ENCODE measurements at regions not wholly inside any gene's neighbourhood (a gene's known extent, or its start where the extent isn't known, plus 50 kb on each side); places are given as distances from the start of the nearest gene placed in this dataset.
"Not testable (repeated sequence)": the region's sequence is repeated elsewhere in the genome, so short reads cannot be mapped to it uniquely, and the experiment has no call there.

DNA sequence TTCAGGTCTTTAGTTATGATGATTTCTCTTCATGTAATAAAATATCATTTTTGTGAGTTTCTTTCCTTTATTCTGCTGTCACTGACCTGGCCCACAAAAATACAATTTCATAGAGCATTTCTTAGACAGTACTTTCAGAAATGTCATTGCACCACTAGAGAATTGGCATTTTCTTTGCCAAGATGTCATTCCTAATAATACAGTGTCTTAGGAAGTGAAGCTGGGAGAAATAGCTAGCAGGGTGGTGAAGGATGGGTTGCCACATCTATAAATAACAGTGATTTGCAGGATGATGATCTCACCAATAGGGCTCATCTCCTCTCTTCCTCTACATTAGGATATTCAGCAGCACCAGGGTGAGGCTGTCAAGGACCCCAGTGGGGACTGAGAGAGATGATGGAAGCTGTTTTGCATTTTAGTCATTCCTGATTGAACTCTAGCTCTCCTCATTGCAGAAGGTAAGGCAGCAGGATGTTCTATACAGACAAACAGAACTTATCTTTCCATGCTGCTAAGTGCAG is 452.1 kb downstream of the NXPH1 start:
- H3K4me3 ChIP-seq (ENCODE audit: low read depth, low read length): no peak overlapping the region
- H3K36me3 ChIP-seq (ENCODE audit: control insufficient read depth, insufficient read depth, low read length): no peaks in the 10 kb centered on the region
- TF ChIP-seq, protein P1, sequence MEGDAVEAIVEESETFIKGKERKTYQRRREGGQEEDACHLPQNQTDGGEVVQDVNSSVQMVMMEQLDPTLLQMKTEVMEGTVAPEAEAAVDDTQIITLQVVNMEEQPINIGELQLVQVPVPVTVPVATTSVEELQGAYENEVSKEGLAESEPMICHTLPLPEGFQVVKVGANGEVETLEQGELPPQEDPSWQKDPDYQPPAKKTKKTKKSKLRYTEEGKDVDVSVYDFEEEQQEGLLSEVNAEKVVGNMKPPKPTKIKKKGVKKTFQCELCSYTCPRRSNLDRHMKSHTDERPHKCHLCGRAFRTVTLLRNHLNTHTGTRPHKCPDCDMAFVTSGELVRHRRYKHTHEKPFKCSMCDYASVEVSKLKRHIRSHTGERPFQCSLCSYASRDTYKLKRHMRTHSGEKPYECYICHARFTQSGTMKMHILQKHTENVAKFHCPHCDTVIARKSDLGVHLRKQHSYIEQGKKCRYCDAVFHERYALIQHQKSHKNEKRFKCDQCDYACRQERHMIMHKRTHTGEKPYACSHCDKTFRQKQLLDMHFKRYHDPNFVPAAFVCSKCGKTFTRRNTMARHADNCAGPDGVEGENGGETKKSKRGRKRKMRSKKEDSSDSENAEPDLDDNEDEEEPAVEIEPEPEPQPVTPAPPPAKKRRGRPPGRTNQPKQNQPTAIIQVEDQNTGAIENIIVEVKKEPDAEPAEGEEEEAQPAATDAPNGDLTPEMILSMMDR (IDR thresholded peaks at IDR 0.05; ENCODE audit: insufficient read depth, low read length, severe bottlenecking): no peak
- no peak for FAIRE-seq
- H3K27me3 ChIP-seq (ENCODE audit: control insufficient read depth, insufficient read depth, low read length): no peaks in the 10 kb centered on the region
- DNase-seq (ENCODE audit: low read depth): no peak

DNA sequence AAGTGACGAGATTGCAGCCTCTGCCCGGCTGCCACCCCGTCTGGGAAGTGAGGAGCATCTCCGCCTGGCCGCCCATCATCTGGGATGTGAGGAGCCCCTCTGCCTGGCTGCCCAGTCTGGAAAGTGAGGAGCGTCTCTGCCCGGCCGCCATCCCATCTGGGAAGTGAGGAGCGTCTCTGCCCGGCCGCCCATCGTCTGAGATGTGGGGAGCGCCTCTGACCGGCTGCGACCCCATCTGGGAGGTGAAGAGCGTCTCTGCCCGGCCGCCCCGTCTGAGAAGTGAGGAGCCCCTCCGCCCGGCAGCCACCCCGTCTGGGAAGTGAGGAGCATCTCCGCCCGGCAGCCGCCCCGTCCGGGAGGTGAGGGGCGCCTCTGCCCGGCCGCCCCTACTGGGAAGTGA is 456.9 kb downstream of the NXPH1 start:
- H3K4me3 ChIP-seq (ENCODE audit: low read depth, low read length); DNase-seq (ENCODE audit: low read depth); H3K36me3 ChIP-seq (ENCODE audit: control insufficient read depth, insufficient read depth, low read length); FAIRE-seq; H3K27me3 ChIP-seq (ENCODE audit: control insufficient read depth, insufficient read depth, low read length): not testable (repeated sequence)

DNA sequence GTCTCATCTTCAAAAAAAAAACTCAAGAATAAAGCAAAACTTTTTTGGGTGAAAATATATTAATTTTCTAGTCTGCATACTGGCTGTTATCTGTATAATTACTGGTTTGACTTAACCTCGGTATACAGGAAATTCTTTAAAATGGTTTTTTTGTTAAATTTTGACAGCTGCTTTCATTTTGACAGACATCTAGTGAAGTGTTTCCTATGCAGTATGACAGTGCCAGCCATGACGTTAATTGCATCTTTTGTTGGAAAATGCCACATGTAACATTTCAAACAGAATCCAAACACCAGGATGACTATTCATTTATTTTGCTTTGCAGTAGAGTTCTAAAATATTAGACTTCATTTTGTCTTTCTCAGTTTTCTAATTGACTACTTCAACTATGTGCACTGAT is 460.4 kb downstream of the NXPH1 start:
- no peak for FAIRE-seq
- Histone ChIP-seq H3K36me3 (ENCODE audit: control insufficient read depth, insufficient read depth, low read length) (no peaks in the 10 kb centered on the region), H3K4me3 (ENCODE audit: low read depth, low read length) (no peak overlapping the region), H3K27me3 (ENCODE audit: control insufficient read depth, insufficient read depth, low read length) (no peaks in the 10 kb centered on the region)
- DNase-seq (ENCODE audit: low read depth): no peak
- TF ChIP-seq, protein P1 (IDR thresholded peaks at IDR 0.05; ENCODE audit: insufficient read depth, low read length, severe bottlenecking): no peak

DNA sequence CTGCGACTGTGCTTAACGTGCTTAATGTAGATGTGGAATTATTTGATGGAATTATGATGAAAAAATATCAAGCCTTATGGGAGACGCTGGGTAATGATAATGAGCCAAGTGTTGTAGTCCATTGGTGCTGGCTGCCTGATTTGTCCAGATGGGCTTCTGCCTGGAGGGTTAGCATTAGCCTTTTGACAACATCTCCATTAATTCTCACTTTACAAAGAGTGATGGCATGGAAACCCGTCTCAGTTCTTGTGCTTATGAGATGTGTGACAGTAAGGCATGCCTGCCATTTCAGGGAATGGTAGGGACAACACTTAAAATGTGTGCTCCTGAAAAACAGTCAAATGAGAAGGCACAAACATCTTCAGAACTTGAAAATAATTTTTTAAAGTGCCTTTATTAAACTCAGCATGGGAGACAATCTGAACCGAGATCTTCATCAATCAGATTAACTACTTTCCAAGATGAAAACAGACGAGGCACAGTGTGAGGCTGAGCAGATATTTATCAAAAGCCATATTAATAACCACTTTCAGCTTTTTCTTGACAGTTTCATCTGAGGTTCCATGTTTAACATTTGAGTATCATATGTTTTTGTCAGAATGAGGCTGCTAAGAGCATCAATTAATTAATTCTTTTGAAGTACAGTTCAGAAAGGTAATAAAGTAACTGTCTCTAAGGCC is 473.1 kb downstream of the NXPH1 start:
- Histone ChIP-seq H3K36me3 (ENCODE audit: control insufficient read depth, insufficient read depth, low read length) (no peaks in the 10 kb centered on the region), H3K27me3 (ENCODE audit: control insufficient read depth, insufficient read depth, low read length) (no peaks in the 10 kb centered on the region), H3K4me3 (ENCODE audit: low read depth, low read length) (no peak overlapping the region)
- DNase-seq (ENCODE audit: low read depth): no peak
- FAIRE-seq: no peak
- TF ChIP-seq, protein P1 (IDR thresholded peaks at IDR 0.05; ENCODE audit: insufficient read depth, low read length, severe bottlenecking): no peak

DNA sequence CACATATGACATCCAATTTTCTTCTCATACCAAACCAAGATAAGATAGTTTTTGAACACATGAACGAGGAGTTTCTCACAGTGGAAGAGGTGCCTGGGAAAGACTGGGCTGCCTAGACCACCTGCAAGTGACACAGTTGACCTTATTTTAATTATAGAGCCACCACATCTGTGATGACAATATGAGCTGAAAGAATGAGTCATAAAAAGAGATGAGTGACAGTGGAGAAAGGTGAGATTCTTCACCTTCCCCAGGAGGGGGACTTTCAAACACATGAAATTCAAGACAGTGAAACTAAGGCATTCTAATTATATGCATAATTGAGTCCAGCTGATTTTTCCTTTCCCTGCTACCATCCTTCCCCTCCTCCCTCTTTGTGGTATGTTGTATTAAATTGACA is 475.5 kb downstream of the NXPH1 start:
- TF ChIP-seq, protein P1 (IDR thresholded peaks at IDR 0.05; ENCODE audit: insufficient read depth, low read length, severe bottlenecking): no peak
- no peaks in the 10 kb centered on the region for H3K36me3 ChIP-seq (ENCODE audit: control insufficient read depth, insufficient read depth, low read length)
- no peak for FAIRE-seq

DNA sequence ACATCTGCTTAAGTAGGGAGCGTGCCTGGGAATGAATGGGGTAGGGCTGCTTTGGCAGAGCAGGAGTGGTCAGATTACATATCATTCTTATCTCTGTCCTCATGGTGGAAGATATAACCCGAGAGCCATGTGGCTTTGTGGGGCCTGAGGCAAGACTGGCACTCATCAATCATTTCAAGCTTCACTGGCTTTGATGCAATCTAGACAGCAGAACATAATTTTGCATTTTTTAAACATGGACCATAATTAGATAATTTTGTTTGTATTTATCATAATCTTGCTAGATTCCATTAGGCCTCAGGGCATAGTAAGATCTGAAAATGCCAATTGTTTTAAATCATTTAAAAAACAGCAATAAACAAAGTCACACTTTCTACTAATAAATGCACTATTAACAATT is 480.3 kb downstream of the NXPH1 start:
- DNase-seq (ENCODE audit: low read depth) (no peak), FAIRE-seq (no peak)
- Histone ChIP-seq H3K27me3 (ENCODE audit: control insufficient read depth, insufficient read depth, low read length) (no peaks in the 10 kb centered on the region), H3K36me3 (ENCODE audit: control insufficient read depth, insufficient read depth, low read length) (no peaks in the 10 kb centered on the region), H3K4me3 (ENCODE audit: low read depth, low read length) (no peak overlapping the region)
- TF ChIP-seq, protein P1 (IDR thresholded peaks at IDR 0.05; ENCODE audit: insufficient read depth, low read length, severe bottlenecking): no peak

More for the DNA sequence above, 475.5 kb downstream of the NXPH1 start:
- Histone ChIP-seq H3K4me3 (ENCODE audit: low read depth, low read length) (no peak overlapping the region), H3K27me3 (ENCODE audit: control insufficient read depth, insufficient read depth, low read length) (no peaks in the 10 kb centered on the region)
- no peak for DNase-seq (ENCODE audit: low read depth)
